RKO (cell line): ENCODE measurements at regions not wholly inside any gene's neighbourhood (a gene's known extent, or its start where the extent isn't known, plus 50 kb on each side); places are given as distances from the start of the nearest gene placed in this dataset.
"Not testable (repeated sequence)": the region's sequence is repeated elsewhere in the genome, so short reads cannot be mapped to it uniquely, and the experiment has no call there.

Experiments used
- DNase-seq: peaks from one replicate; pipeline ENCODE4 v3.0.0-alpha.2; 2016; ENCODE audit warnings: low spot score

DNA sequence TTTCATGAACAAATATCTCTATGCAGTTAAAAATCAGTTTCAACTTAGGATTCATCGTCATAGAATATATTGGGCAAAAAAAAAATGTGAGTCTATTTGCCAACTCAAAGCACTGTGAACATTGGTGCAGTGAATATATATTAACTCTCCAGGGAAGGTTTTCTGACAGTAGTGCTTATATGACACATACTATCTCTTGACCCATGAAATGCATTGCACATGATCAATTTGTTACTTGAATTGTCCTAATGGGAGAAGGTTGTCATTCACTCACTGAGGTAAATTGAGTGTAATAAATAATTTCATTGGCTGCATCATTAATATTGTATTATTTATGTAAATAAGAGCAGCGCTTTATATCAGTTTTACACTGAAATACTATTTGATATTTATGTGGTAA is 2458.5 kb downstream of the ARAP2 start:
- no peak for DNase-seq

DNA sequence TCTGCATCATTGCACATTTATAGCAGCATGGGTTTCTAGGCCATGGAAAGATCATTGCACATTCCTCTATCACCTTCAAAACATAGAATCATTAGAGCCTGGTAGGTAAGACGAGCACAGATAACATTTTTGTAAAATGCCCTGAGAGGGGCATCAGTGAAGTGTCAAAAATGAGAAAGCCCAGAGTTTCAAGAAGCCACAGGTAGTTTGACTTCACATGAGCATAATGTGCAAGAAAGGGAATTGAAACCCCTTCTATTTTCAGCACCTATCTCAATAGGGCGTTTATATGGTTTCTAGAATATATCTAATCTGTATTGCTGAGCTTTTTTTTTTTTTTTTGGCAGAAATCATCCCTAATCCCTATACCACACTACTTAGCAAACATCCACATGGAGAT is 2441.7 kb downstream of the ARAP2 start:
- no peak for DNase-seq

DNA sequence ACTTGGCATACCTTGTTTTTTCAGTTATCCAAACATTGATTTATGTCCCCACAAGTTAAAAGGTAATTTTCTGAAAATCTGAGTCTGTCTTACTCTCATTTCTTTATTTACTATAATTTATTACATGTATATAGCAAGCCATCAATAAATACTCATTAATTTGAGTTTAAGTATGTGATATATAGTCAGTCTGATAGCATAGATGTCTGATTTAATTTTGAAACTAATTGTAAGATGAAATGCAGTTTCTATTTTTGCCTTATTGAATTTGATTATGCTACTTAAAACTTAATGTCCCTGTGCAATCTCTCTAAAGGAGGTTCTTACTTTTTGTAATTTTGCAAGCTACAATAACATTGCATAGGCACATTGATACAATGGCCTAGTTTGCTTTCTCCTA is 2418.6 kb downstream of the ARAP2 start:
- no peak for DNase-seq

DNA sequence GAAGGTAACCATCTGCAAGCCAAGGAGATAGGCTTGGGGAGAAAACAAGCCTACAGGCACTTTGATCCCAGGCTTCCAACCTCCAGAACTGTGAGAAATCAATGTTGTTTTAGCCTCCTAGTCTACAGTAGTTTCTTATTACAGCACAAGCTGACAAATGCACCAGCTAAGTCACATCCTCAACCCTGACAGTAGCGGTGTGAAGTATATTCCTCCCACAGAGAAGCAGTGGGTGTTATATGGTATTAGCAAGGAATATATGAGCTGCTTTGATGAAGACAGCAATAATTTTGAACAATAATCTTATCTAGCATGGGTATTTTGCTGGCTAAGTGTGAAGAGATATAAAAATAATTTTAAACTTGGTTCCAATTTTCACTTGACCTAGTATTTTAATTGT is 2415.0 kb downstream of the ARAP2 start:
- DNase-seq: not testable (repeated sequence)

DNA sequence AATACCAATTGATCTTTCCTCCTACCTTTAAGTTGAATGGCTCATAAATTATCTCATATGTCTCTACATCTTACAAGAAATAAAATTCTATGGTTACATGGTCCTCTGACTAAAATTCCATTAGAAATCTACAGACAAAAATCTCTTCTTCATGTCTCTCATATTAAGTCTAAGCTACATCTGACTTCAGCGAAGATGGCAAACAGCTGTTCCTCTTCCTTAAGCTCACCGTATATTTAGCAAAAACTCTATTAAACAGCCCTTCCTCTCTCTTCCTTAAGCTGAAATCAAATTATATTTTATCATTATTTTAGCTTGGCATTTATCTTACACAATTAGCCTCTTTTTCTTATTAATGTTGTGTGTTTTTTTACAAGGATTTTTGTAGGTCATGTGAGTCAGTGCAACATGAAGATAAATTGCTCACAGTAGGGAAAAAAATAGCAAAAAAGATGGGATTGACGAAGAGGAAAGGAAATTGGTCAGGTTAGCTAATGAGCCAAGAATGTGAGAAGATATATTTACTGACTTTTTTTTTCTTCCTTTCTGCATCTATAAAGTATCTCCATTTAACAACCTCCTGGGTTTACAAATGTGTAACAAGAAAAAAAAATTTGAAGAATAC is 2412.8 kb downstream of the ARAP2 start:
- DNase-seq: no peak

DNA sequence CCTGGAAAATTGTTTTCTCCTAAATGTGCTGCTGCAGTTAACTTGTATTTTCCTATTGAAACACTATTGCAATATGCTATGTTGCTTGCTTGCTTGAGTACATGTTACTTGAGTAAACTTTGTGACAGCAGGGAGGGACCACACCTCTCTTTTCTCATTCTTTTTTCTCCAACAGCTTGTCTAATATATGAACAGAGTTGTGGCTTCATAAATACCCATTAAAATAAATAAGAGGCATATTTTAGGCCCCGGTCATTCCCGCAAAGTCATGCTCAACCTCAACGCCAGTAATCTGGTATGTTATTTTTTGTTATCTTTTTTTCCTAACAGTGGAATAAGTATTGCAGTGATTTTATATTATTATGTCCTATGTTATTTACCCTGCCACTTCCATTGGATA is 2408.6 kb downstream of the ARAP2 start:
- DNase-seq: not testable (repeated sequence)

DNA sequence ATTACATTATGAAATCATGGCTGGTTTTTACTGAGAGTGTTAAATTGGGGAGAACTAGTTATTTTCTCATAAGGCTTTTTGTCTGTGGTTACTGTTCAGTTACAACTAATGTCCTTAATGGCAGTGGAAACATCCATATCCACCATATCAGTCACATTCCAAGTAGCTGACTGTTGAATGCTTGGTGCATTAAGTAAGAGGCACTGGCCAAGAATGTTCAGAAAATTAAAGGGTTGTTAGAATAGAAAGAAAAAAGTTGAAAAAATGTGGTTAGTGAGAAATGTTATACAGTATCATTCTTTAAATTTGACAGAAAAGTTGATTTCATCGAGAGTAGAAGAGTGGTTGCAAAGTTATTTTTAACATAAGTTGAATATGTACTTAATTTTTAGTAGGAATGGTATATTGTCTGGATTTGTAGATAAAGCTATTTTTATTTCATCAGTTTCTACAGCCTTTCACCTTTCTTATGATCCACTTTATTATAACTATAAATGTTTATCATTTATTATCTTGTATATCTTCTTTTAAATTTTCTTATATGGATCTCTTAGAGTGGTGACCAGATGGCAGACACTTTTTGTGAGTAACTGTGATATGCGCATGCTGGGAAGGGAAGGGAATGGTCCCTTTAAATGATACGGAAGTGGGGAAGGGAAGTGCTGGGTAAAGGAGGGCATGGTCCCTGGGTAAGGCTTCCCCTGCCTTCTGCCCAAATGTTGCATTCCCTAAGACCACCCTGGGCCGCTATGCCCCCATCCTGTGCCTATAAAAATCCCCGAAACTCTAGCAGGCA is 2407.1 kb downstream of the ARAP2 start:
- DNase-seq: peak; percentile 50

DNA sequence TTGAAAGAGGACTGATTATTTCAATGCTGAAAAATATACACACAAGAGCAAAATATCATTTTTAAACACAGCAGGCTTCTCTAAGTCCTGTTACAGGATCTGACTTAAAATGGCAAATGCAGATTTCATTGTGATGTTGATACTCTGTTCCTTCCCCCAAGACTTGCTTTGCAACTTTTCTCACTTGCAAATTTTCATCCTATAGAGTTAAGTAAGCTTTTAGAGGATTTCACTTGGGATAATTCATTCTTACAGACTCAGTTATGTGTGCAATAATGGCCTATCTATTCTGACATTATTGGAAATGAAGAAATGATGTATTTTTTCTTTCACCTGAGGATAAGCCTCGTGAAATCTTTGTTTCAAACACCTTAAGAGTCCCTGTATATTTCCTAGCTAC is 2403.2 kb downstream of the ARAP2 start:
- DNase-seq: no peak

DNA sequence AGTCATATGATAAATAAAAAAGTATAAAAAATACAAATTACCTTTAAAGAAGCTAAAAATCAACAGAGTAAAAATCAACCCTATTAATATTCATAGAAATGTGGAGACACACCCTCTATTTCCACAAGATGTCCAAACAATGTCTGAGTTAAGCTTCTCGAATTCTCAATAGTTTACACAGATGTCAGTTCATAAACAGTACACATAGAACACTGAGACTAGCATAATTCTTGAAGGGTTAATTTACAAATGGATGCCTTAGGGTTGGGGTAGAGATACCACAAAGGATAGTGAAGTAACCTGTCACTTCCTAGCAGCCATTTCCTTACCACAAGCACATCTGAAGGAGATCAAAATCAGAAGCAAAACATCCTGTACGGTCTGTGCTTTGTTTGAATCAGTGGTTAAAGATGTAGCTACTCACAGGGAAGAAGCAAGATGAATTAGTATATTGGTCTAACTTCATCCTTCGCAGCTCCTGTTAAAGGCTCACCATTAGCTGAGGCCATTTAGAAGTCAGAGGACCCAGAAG is 2393.9 kb downstream of the ARAP2 start:
- no peak for DNase-seq

DNA sequence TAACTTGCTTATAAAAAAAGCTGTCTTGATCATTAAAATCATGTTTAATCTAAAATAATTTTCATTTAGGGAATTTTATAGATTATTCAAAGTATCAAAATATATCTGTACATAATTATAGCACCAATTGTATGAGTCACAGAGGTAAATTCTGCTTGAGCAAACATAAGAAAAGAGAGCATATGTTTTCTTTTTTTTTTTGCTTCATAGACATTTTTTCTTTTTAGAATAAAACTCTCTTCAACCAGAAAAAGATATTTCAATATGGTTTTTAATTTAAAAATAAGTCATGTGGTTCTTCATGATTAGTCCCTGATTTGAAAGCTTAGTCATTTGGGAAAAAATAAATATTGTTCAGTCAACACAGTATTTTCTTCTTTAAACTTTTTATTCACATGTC is 2390.6 kb downstream of the ARAP2 start:
- DNase-seq: not testable (repeated sequence)

DNA sequence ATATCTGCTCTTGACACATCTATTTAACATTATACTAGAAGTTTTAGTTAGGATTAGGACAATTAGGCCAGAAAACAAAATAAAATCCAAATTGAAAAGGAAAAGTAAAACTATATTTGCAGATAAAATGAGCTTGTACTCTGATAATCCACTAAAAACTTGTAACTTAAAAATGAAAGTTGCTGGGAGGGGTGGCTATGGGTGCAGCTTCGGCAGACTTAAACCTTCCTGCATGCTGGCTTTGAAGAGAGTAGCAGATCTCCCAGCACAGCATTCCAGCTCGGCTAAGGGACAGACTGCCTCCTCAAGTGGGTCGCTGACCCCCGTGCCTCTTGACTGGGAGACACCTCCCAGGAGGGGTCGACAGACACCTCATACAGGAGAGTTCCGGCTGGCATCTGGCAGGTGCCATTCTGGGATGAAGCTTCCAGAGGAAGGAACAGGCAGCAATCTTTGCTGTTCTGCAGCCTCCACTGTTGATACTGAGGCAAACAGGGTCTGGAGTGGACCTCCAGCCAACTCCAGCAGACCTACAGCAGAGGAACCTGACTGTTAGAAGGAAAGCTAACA is 2379.9 kb downstream of the ARAP2 start:
- DNase-seq: no peak

DNA sequence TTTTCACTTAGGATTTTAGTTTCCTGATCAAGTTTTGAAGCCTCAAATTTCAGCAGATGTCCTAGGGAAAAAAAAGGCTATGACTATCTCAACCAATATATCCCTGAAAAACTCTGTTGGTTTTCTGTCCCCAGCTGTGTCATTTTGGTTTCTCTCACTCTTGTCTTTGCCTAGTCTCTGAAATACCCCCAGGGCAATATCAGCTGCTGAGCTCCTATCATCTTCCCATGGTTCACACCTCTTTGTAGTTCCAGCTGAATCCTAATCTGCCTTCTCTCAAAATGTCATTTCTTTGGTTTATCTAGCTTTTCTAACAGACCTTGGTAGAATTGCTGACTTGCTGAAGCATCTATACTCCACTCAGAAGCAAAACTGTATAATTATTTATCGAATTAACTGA is 2370.5 kb downstream of the ARAP2 start:
- DNase-seq: no peak

DNA sequence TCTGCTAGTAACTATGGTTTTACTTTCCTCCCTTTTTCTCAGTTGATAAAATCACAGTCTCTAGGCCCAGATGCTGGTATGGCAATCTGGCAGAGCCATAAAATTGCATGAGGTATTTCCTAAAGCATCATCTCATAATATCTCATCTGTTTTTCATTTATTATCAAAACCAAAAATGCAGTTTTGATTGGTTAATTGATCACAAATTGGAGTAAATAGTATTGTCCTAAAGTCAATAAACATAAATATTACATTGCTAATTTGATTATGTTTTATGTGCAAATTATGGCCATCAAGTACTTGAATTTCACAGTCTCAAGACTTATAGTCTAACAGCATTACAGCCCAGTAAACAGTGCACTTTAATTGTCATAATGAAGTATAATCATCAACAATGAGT is 2365.6 kb downstream of the ARAP2 start:
- no peak for DNase-seq

DNA sequence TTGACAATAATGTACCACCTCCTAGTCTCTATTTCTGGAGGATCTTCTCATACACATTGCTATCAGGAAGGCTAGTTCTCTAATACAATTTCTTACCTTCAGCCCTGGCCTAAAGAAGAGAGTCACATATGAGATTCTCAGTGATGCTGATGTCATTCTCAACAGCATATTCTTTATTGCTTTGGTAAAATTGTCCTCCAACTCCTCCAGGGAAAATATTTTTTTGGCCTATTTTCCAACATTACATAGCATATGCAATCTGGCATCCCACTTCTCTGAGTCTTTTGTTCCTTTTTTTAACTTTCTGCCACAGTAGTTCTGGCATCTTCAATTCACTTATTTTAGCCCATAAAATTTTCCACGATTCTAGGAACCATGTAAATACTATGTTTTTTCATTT is 2363.1 kb downstream of the ARAP2 start:
- DNase-seq: no peak

DNA sequence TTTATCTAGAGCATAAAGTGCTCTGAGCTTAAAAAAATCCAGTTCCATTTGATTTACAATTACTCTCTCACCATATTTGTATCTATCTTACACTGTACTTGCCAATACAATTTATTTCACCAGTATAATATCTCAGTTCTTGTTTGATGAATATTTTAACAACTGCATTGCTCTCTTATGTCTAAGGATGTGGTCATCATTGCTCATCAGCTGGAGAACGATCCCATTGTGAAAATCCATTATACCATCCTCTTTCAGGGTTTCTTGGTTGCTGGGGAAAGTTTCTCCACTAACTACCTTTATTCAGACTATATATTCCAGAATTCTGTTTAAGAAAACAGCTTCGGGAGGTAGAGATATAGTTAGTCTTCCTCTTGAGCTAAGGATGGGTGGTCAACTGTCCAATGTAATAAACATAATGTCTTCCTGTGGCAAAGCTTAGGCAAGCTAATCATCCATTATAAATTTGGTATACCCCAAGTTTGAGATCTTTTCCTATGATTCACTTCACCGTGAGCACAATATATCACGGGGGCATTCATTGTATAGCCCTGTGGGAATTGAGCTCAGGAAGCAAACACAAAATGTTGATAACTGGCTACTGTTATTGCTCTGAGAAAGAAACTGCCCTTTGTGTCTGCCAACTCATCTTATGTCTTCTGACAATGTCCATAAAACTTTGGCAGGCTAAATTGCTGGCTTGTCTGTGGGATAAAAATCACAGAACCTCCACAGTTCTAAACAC is 2361.9 kb downstream of the ARAP2 start:
- peak; percentile 7 for DNase-seq

DNA sequence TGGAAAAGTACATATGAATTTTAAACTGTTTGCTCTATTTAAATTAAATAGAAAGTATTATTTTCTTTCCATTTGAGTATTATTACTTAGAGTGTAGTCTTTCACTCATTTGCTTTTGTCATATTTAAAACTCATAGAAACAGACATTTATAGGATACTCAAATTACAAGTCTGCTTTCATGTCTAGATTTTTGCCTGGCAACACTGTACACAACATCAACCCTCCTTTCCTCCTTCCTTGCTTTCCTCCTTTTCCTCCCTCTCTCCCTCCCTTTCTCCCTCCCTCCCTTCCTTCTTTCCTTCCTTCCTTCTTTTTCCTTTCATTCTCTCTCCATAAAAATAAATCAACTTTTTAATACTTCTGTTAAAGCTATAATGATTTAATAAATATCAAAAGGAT is 2361.2 kb downstream of the ARAP2 start:
- DNase-seq: no peak

DNA sequence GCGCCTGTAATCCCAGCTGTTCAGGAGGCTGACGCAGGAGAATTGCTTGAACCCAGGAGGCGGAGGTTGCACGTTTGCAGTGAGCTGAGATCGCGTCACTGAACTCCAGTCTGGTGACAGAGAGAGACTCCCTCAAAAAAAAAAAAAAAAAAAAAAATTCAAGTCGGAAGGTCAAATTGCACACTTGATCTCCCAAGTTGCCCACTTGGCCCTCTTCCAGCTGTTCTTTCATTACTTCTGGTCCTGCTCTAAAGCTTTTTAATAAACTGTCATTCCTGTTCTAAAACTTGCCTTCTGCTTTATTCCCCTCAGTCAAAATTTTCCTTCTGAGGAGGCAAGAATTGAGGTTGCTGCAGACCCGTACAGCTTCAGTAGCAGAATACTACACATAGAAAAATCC is 2358.0 kb downstream of the ARAP2 start:
- DNase-seq: no peak

DNA sequence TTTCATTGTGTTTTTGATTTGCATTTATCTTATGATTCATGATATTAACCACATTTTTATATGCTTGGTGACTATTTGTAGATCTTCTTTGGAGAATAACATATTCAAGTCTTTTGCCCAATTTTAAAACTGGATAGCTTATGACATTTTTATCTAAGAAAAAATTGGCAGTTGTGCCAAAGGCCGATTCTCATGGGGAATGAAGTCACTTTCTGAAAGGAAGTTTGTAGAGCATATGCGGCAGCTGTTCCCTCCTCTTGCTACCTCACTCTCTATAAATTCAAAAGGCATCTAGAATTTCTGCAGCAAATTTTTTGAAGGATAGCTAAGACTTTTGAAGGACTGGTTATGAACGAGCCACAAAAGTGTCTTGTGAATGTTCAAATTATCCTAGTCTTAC is 2353.5 kb downstream of the ARAP2 start:
- DNase-seq: no peak

DNA sequence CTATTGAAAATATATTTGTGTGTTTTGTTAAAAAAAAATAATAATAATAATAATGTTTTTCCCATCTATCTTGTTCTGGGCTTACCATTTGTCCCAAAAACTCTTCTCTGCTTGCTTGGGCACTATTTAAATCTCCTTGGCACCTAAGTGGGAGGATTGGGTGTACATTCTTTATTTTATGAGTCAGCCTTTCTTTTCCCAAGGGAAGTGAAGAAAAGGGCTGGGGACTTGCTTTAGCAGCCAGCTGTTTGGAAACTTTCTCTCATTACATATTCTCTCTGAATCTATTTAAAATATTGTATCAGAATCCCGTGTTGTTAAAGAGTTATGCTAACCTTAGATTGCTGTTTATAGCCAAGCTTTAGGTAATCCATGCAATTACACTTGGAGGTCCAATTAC is 2332.4 kb downstream of the ARAP2 start:
- DNase-seq: no peak

DNA sequence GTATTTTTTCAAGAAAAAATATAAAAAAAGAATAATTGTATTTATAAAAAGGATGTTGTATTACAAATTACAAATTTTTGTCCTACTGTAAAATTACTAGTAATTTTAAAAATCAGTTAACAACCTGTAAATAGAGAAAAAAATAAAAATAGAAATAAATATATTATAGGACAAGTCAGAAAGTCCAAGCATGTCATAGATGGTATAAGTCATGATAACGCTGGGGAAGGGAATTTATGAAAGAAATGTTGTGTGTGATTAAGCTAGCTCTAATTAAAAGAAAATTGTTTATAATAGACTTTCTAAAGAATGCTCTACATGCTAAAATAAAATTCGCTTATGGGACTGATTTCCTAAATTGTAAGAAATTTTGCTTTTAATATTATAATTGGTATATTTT is 2329.9 kb downstream of the ARAP2 start:
- DNase-seq: peak; percentile 24

DNA sequence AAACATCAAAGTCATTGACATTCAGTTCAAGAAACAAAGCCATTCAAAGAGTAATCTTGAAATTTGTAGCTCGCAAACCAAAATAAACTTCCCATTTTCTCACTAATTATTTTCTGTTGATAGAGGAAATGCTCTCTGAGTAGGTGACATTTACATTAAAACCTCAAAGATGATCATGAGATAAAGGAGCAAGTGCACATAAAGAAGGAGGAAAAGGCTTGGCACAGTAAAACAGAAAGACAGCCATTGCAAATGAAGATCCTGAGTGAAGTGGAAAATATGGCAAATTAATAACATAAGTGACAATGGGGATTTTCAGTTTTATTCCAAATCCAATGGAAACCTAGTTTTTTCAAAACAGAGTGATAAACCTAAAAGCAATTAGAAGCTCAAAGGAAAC is 2320.8 kb downstream of the ARAP2 start:
- DNase-seq: no peak

DNA sequence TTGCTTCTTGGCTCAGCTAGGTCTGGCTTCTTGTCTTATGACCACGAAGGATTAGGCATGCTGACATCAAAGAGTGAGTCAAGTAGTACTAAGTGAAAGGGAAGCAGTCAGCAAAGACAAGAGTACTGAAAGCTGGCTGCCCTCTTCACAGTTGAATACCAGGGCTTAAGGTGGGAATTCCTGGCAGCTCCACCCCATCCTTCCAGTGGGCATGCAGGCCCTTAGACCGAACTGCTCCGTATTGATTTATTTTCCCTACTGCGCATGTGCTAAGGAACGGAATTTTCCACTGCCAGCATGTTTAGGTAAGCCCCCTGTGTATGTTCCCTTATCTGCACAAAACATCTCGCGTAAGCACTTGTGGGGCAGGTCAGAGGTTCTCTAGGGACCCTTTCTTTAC is 2320.1 kb downstream of the ARAP2 start:
- peak; percentile 64 for DNase-seq

DNA sequence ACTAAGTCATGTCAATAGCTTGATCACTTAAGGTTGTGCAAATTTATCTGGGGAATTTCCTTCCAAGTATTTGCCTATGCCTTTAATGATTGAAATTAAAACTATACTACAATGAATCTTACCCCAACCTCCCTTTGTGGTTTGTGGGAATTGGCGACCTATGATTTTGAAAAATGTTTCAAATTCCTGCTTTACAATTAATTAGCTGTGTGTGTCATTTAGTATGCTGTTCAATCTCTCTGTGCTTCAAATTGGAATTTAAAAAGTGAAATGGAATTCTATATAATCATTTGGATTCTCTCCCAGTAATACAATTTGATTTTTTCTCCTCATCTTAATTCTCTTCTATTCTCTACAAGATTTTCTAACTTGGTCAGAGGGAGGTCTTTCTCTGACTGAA is 2319.5 kb downstream of the ARAP2 start:
- no peak for DNase-seq
